GM21367 (cell line): ENCODE measurements at regions not wholly inside any gene's neighbourhood (a gene's known extent, or its start where the extent isn't known, plus 50 kb on each side); places are given as distances from the start of the nearest gene placed in this dataset.
A peak's percentile ranks its signal among the peaks of the same experiment; 100 is the strongest.

Experiments used
- ATAC-seq: cut with Tn5 transposase; IDR thresholded peaks from one replicate; pipeline ENCODE4 v1.9.1; 2021; ENCODE audit not compliant: unreplicated experiment

DNA sequence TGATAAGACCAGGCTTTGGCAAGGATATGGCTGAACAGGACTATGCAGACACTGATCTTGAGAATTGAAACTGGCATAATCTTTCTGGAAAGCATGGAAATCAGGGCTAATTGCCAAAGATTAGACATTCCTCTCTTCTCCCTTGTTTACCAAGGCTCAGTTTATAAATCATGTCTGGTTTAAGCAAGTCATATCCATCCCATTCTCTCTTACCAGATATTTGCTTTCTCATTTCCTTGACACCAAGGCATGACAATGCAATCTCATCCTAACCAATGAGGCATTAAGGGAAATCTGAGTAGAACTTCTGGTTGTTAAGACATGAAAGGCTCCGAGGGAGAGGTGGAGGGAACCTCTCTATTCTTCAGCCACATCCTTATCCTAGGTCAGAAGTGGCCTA is 110.3 kb upstream of the CEP85L start:
- ATAC-seq = no peak

DNA sequence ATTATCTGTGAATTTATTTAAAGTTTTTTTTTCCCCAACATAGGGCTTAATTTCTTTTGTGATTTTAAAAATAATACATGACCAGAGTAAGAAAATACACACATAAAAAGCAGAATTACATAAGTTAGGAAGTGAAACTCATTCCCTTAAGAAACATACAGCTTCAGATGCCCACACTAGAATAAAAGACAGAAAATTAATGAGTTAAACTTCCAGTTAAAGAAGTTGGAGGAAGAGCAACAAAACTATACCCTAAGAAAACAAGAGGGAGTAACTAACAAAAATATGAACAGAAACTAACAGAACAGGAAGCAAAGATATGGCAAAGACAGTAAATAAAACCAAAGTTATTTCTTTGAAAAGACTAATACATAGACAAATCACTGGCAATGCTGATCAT is 107.6 kb upstream of the CEP85L start:
- no peak for ATAC-seq

DNA sequence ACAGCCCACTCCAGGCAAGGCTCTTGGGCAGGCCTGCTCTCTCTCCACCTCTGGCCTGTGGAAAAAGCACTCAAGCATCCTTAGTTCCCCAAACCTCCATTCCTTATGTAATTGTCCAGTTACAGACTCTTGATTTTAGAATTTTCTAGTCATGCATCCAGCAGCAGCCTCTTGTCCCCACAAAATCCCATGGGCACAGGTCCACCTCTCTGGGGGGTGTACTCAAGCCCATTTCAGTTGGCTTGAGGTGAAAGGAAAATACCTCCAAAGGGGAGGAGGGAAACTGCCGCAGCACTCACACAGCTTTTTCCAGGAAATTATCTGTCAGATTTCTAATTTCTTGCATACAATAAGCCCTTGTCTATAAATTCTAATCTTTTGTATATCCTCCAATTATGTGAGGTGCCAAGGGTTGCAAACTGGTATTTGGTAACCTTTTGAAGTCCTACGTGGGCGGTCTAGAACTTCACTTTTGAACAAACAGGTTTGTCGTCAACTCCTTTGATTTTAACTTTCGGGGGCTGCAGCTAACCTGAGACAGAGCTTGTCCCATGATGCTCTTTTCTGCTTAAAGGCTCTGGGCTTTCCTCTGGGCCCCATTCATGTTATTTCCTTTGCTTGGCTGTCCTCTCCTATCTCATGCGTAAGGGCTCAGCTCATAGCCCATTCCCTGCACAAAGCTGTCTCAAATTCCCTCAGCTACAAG is 104.7 kb upstream of the CEP85L start:
- no peak for ATAC-seq

DNA sequence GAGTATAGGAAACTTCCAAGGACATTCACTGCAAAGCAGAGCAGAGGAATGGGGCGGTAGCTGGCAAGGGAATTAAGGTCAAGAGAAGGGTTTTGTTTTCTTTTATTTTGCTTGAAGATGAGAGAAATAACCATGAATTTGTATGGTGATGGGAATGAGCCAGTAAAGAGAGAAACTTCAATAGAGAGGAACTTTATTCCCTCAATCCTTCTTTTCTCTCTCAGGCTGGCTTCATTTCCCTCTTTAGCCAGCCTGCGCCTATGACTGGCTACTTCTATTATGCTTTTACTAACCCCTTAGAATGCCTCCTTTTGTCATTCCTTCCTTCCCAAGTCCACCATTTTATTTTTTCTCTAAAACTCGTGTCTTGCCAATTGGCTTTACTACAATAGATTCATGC is 101.4 kb upstream of the CEP85L start:
- ATAC-seq = no peak

DNA sequence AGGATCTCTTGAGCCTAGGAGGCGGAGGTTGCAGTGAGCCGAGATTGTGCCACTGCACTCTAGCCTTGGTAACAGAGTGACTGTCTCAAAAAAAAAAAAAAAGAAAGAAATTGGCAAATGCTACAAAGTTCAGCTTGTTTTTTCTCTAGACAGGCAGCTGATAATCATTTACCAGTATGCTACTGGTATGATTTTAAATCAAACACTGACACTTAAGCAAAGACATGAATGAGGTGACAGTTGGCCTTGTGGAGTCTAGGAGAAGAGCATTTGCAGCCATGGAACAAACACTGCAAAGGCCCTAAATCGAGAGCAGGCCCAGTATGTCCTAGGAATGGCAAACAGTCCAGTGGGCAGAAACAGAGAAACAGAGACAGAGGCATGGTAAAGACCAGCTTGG is 99.7 kb upstream of the CEP85L start:
- no peak for ATAC-seq

DNA sequence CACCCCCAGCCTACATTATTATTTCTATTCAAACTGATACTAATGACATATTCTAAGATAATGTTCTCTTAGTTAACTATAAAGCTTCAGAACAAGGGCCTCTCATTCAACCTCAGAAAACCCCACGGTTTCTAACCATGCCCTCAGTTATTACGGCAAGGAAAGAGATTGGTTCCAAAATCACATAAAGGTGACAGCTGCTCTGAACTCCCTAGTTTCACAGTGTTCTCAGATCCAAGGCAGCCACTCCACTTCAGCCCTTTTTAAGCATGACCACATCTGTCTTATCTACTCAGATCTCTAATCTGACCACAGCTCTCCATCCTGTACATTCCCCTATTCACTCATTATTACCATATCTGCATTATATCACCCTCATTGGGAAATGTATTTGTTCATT is 98.8 kb upstream of the CEP85L start:
- ATAC-seq = no peak

DNA sequence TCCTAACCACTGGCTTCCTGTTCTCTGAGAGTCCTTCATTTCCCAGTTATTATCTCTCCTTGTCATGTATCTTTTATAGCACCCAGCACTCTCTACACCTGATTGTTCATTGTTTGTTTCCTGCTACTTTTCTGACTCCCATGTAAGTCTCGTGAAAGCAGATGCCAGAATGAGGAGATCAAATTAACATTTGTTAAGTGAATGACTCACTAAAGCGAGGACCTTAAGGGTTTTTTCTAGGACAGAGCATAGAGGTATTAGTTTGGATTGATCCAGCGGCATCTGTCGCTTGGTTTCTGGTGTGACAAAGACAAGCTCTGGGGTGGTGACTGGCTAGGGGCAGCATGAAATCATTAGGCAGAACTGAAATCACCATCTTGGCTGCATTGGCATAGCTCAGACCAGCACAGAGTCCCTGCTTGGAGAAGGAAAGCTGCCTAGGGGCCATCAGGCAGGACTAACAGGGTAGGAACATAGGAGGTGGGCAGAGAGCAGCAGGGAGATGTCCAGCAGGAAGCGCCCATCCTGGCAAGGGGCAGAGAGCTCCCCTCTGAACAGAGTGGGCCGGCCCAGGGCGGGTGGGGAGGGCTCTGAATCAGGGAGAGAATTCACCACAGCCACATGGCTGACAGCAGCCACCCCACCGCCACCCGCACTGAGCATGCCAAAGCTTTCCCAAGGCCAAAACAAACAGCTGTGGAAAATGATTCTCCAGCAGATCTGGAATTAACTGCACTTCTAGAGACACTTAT is 97.1 kb upstream of the CEP85L start:
- ATAC-seq = no peak

DNA sequence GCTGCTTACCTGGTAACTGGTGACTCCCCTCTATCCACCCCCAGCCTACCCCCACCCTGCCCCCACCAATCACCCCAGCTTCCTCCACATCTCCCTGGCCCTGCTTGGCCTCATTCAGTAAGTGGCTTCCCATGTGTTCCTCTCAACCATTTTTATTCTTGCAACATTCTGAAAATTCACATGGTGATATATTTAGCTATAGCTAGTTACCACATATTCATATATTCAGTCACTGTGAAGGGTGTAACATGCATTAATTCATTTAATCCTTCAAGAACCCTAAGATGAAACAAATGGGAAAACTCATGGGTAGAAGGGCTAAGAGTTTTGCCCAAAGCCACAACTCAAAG is 95.4 kb upstream of the CEP85L start:
- no peak for ATAC-seq

DNA sequence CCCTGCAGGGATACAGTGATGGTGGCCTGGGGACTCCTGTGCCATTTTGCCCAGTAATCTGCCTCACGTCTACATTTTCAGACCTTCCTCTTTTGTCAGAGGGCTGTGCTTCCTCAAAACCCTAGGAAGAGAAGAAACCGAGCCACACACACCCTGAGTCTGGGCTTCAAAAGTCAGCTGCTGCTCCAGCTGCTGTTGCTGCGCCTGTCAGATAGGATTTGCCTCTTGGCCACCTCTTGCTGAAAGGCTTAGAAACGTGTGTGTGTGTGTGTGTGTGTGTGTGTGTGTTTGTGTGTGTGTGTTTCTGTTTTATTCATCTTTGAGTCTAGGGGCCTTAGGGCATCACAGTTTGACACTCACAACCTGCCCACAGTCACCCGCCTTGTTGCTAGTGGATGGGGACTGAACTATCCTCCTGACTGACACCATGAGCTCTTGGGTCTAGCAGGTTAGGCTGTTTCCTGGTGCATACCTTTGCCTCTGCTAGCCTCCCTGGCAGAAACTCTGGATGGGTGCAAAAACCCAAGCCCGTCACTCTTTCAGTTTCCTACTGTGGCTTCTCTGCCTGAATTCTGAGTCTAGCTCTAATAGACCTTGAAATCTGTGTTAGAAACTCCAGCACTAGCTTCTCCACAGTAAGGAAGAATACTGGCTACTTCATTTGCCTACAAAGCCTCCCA is 94.9 kb upstream of the CEP85L start:
- ATAC-seq = no peak

DNA sequence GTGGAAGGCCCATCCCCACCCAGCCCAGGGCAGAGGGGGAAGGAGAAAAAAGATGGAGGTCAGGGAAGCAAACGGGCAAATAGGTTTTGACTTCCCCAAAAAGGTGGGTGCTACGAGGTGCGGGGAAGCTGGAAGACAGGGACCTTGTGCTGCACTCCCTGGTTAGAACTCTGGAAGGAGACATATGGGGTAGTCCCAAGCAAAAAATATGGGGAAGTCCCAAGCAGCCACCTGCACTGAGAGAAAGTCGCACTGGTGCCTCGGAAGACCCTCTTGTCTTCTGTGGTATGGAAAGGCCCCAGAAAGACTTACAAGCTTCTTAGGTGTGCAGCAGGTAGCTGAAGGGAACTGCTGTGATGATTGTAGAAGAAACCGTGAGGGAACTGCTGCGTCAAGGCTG is 93.8 kb upstream of the CEP85L start:
- ATAC-seq = no peak

DNA sequence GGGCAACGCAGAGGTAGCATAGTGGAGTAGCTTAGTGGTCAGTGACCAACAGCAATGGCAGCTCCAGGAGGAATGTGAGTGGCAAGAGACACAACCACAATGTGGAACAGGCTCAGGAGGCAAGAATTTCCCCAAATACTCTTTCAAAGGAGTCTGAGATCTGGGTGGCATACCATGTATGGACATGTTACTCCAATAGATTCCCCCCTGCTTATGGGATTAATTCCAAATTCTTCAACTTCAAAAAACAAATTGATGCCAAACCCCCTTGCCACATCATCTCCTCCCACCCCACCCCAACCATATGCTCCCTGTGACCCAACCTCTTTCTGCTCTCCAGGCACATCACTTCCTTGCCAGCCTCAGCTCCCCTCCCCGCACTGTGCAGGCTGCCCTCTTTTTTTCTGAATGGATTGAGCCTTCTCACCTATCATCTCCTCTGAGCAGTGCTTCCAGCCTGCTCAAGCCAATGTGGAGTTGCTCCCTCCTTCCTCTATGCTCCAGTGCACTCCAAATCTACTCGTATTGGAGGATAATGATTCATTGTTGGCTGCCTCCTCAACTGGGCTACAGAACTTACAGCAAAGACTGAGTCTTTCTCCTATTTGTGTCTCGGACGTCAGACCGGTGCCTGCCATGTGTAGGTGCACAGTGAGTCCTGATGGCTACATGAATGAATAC is 93.0 kb upstream of the CEP85L start:
- ATAC-seq = no peak

DNA sequence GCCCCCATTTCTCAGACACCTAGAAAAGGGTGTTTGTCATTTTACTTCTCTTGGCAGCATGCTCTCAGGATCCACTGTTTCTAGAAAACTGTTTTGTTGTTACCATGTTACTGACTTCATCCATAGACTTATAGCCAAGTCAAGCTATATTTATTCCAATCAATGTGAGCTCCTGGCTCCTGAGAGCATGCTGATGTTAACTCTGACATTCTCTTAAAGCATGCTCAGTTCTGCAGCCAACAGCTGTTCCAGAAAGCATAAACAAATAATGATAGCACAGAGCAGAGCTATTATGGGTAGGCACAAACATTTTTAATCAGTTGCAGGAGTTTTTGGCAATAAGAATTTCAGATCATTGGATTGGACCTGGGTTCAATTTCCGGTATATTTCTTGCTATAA is 92.4 kb upstream of the CEP85L start:
- no peak for ATAC-seq

DNA sequence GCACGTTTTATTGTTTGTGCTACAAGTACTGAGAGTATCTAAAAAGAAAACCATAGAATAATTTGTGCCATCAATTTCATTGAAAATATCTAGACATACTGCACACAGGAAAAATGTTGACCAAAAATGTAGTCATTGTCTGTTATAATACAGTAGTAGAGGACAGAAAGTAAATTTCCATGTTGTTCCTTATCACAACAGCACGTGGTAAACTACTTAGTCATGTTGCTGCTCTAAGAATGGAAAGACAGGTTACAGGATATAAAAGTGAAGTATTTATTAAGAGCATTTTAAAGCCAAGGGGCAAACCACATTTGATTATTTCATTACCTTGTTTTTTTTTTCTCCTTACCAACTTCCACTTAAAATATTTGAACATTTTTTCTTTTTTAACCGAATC is 89.0 kb upstream of the CEP85L start:
- ATAC-seq = no peak

DNA sequence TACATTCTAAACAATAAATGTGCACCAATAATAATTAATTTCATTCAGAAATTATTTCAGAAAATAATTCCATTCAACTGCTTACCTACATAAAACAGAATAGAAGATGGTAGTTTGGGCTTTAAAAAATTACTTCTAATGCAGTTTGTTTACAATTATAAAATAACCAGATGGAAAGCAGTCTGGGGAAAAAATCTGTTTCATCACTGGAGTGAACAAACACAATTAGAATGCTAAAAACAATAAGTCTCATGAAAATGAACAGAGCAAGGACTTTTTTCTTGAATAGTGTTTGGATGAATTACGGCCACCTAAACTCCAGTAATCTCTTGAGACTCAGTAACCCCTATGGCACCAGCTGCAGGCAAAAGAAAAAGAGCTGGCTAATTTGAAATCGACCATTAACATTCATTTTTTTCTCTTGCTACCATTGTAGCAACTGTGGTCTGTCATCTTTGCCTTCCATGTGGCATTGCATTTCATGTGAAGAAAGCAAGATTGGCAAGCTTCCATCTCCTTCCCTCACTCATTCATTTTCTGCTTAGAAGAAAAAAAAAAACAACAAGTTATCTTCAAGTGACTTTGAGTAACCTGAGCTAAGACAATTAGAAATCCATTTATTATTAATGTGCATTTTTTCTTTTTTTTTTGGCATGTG is 88.4 kb upstream of the CEP85L start:
- ATAC-seq = no peak

DNA sequence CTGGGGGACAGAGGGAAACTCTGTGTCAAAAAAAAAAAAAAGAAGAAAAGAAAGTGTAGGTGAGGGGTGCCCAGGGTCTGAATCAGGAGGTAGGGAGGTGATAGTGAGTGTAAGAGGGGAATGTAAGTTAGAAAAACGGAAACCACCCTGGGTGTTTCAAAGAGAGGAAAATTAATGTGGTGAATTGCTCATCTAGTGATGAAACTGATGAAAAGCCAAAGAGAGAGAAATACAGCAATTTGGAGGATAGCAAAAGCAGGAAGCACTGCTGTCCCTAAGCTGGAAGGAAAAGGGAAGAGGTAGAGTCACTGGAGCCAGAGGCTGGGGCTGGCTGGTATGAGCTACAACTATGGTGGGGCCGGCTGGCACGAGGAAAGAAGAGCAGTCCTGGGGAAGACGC is 85.0 kb upstream of the CEP85L start:
- no peak for ATAC-seq

DNA sequence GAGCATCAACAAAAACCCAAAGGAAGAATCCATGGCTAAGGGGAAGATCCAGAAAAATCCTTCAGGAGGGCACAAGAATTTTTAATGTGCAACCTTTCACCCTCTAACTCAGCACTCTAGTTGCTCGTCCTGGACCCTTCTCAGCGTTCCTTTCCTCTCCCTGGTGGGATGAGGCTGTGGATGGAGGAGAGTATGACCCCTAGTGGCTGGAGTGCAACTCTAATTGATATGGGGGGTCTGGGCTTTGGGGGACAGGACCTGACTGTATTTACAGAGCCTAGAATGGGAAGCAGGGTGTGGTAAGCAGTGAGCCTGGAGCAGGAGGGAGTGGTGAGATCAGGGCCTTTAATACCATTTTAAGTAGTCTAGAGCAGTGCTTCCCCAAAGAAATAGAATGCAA is 83.9 kb upstream of the CEP85L start:
- ATAC-seq = no peak

DNA sequence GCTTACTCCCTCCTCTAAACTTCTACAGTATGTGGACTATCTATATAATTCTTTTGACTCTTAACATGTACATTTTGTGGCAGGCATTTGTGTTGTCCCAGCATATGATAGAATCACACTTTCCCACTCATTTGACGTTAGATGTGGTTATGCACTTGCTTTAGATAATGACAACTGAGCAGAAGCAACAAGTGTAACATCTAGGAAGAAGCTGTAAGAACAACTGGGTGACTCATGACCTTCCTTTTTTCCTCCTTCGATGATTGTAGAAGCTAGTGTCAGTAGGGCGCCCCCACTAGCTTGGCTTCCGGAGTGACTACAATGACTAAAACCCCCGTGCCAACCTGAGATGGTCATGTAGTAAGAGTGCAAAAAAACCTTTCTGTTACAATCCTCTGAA is 74.6 kb upstream of the CEP85L start:
- ATAC-seq = no peak

DNA sequence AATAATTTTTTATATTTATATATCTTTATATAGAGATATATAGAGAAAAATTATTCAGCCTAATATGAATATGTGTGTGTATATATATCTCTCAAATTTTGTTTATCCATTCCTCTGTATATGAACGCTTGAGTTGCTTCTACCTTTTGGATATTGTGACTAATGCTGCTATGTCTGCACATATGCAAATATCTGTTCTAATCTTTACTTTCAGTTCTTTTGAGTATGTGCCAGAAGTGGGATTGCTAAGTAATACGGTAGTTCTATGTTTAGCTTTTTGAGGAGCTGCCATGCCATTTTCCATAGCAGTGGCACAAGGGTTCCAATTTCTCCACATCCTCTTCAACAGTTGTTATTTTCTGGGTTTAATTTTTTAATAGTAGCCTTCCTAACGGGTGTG is 72.8 kb upstream of the CEP85L start:
- peak; percentile 83 for ATAC-seq

DNA sequence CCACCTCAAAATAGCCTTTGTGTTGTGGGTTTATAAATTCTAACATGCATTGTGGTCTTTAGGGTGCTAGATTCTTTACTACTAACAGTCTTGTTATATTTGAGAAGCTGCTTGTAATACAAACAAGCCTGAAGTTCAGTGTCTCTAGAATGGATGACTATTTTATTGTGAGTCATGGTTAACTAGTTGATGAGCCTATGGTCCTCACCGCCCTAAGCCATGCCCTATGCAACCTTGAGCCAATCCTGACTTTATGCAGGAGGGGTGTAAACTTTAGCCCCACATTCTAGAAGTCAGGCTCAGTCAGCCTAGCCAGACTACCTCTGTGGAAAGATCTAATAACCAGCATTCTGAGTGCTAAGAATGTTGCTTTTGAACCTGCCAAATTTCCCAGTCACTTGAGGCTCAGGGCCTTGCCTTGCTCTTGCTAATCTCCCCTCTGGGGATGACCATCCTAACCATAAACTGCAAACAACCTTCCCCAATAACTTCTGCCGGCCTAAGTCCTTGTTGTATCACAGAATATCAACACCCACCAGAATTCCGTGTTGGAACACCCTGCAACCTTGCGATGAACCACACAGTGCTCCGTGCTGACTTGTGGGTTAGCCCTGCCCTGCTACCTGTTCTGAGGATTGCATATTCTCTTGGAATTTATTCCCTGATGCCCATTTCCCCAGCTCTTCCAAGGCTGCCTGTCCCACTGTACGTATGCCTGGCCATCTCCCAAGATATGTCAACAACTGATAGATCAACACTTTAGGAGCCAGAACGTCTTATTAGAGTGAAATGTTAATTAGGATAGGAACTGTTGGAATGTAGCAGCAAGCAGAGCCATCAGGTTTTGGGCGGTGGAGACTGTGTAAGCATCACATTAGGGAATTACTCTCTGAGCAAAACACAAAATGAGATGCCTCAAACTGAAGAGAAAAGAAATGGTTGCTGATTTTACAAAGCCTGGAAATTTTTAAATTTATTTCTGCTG is 71.7 kb upstream of the CEP85L start:
- no peak for ATAC-seq

DNA sequence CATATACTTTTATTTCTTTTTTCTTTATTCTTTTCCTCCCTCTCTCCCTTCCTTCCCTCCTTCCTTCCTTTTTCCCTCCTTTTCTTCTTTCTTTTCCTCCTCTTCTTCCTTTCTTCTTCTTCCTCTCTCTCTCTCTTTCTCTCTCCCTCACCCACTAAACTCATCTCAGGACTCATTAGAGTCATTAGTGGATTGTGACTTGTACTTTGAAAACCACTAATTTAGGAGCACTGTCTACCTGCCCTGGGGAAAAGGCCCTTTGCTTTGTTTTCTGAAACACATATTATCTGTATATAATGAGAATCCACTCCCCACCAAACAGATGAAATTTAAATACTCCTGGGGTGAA is 68.7 kb upstream of the CEP85L start:
- ATAC-seq = no peak
